ENCODE measurements at regions not wholly inside any gene's neighbourhood (a gene's known extent, or its start where the extent isn't known, plus 50 kb on each side); places are given as distances from the start of the nearest gene placed in this dataset.

- Histone ChIP-seq H3K4me1 (ENCODE audit: control insufficient read depth, low read length) (no peaks in the 10 kb centered on the region), H3K9me3 (ENCODE audit: control insufficient read depth, insufficient read depth, low read length) (no peaks in the 10 kb centered on the region), H3K27ac (ENCODE audit: low read depth, low read length) (no peak overlapping the region), H3K9me2 (replicated peaks; ENCODE audit: control insufficient read depth, low read length) (no peaks in the 10 kb centered on the region), H3K4me3 (ENCODE audit: low read length) (no peak overlapping the region), H3K79me2 (ENCODE audit: control insufficient read depth, low read length) (no peaks in the 10 kb centered on the region), H3F3A (ENCODE audit: control insufficient read depth, insufficient read depth) (no peaks in the 10 kb centered on the region), H3K27me3 (ENCODE audit: control insufficient read depth, low read length) (no peaks in the 10 kb centered on the region), H4K20me1 (ENCODE audit: control insufficient read depth, insufficient read depth, low read depth, low read length) (no peaks in the 10 kb centered on the region), H3K36me3 (ENCODE audit: control insufficient read depth, low read length) (no peaks in the 10 kb centered on the region), H3K4me2 (ENCODE audit: low read length) (no peak overlapping the region)
- TF ChIP-seq EZH2phosphoT487 (IDR thresholded peaks at IDR 0.05; ENCODE audit: borderline replicate concordance, low read length): no peak
- TF ChIP-seq CTCF (IDR thresholded peaks at IDR 0.05; ENCODE audit: low read depth, low read length, poor library complexity, severe bottlenecking): no peak
Measured at GRCh38 chr12:93272997-93273396, 104.7 kb upstream of the NUDT4 start.

GRCh38 chr12:93273834-93274564 is 103.7 kb upstream of the NUDT4 start:
- no peaks in the 10 kb centered on the region for H4K20me1 ChIP-seq (ENCODE audit: control insufficient read depth, insufficient read depth, low read depth, low read length)
- no peak overlapping the region for H3K4me3 ChIP-seq (ENCODE audit: low read length)
- no peaks in the 10 kb centered on the region for H3K9me3 ChIP-seq (ENCODE audit: control insufficient read depth, insufficient read depth, low read length)
- H3K4me1 ChIP-seq (ENCODE audit: control insufficient read depth, low read length): no peaks in the 10 kb centered on the region
- no peak overlapping the region for H3K27ac ChIP-seq (ENCODE audit: low read depth, low read length)
- H3K36me3 ChIP-seq (ENCODE audit: control insufficient read depth, low read length): no peaks in the 10 kb centered on the region
- H3K9me2 ChIP-seq (replicated peaks; ENCODE audit: control insufficient read depth, low read length): no peaks in the 10 kb centered on the region
- H3K27me3 ChIP-seq (ENCODE audit: control insufficient read depth, low read length): no peaks in the 10 kb centered on the region
- H3K79me2 ChIP-seq (ENCODE audit: control insufficient read depth, low read length): no peaks in the 10 kb centered on the region
- TF ChIP-seq CTCF (IDR thresholded peaks at IDR 0.05; ENCODE audit: low read depth, low read length, poor library complexity, severe bottlenecking) (no peak), EZH2phosphoT487 (IDR thresholded peaks at IDR 0.05; ENCODE audit: borderline replicate concordance, low read length) (no peak)
- no peak overlapping the region for H3K4me2 ChIP-seq (ENCODE audit: low read length)
- no peaks in the 10 kb centered on the region for H3F3A ChIP-seq (ENCODE audit: control insufficient read depth, insufficient read depth)

DNA sequence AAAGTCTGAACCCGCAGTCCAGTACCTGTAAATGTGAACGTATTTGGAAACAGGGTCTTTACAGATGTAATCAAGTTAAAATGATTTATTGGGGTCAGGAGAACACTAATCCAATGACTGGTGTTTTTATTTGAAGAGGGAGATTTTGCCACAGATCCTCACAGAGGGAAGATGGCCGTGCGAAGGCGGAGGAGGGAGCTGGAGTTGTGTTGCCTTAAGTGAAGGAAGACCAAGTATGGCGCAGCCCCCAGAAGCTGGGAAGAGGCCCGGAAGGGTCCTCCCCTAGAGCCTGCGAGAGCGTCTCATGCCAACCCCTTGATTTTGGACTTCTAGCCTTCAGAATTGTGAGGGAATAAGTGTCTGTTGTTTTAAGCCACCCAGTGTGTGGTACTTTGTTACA is 102.8 kb upstream of the NUDT4 start:
- H4K20me1 ChIP-seq (ENCODE audit: control insufficient read depth, insufficient read depth, low read depth, low read length): no peaks in the 10 kb centered on the region
- H3K27me3 ChIP-seq (ENCODE audit: control insufficient read depth, low read length): no peaks in the 10 kb centered on the region
- no peaks in the 10 kb centered on the region for H3F3A ChIP-seq (ENCODE audit: control insufficient read depth, insufficient read depth)
- H3K4me3 ChIP-seq (ENCODE audit: low read length): no peak overlapping the region
- no peaks in the 10 kb centered on the region for H3K9me3 ChIP-seq (ENCODE audit: control insufficient read depth, insufficient read depth, low read length)
- H3K9me2 ChIP-seq (replicated peaks; ENCODE audit: control insufficient read depth, low read length): no peaks in the 10 kb centered on the region
- no peaks in the 10 kb centered on the region for H3K36me3 ChIP-seq (ENCODE audit: control insufficient read depth, low read length)
- no peaks in the 10 kb centered on the region for H3K4me1 ChIP-seq (ENCODE audit: control insufficient read depth, low read length)
- no peaks in the 10 kb centered on the region for H3K79me2 ChIP-seq (ENCODE audit: control insufficient read depth, low read length)
- no peak overlapping the region for H3K4me2 ChIP-seq (ENCODE audit: low read length)
- TF ChIP-seq CTCF (IDR thresholded peaks at IDR 0.05; ENCODE audit: low read depth, low read length, poor library complexity, severe bottlenecking): no peak
- TF ChIP-seq EZH2phosphoT487 (IDR thresholded peaks at IDR 0.05; ENCODE audit: borderline replicate concordance, low read length): no peak
- H3K27ac ChIP-seq (ENCODE audit: low read depth, low read length): no peak overlapping the region

Data from DOHH2 (cell line).